PC-9 (cell line): ENCODE measurements at regions not wholly inside any gene's neighbourhood (a gene's known extent, or its start where the extent isn't known, plus 50 kb on each side); places are given as distances from the start of the nearest gene placed in this dataset.

Experiments
- BruUV-seq: library from RNA; stranded (reverse); fragments of 400-500 nt; replicated peaks from 2 replicates; lab custom pipeline; 2021; lab: Mats Ljungman, UMichigan
- CTCF ChIA-PET: fragments of 300-600 bp; sonication (Branson Sonifier 250); formaldehyde crosslinking; loops from one replicate; lab custom pipeline; 2022; ENCODE audit warnings: antibody characterized with exemption; lab: Charles Lee
- POLR2A ChIA-PET: fragments of 300-600 bp; sonication (Branson Sonifier 250); formaldehyde crosslinking; loops from one replicate; lab custom pipeline; 2022; ENCODE audit warnings: antibody characterized with exemption; ENCODE audit not compliant: unreplicated experiment; lab: Charles Lee
- DNase-seq, 2 experiments: peaks; one replicate each; pipeline versions ENCODE4 v3.0.0 to v3.0.0-alpha.2; 2015 to 2022; ENCODE audit warnings: mixed read lengths in 1 of 2
- H2AFZ ChIP-seq: fragments of 200-600 bp; sonication (generic); 2 replicates; pipeline ENCODE4 v1.8.1; 2017; ENCODE audit warnings: antibody characterized with exemption
- H3F3A ChIP-seq: fragments of 200-600 bp; sonication (generic); 2 replicates; pipeline ENCODE4 v1.8.1; 2017; ENCODE audit warnings: antibody characterized with exemption, mild to moderate bottlenecking, low read depth; ENCODE audit not compliant: insufficient read depth
- H3K27ac ChIP-seq: fragments of 200-600 bp; sonication (generic); 2 replicates; pipeline ENCODE4 v1.6.1; 2016; ENCODE audit warnings: mixed run types
- H3K27me3 ChIP-seq: fragments of 200-600 bp; sonication (generic); 2 replicates; pipeline ENCODE4 v1.6.1; 2016; ENCODE audit warnings: low read depth, mixed run types; ENCODE audit not compliant: insufficient read depth
- H3K36me3 ChIP-seq: fragments of 200-600 bp; sonication (generic); 2 replicates; pipeline ENCODE4 v1.6.1; 2016; ENCODE audit warnings: low read depth, mixed run types
- H3K4me1 ChIP-seq: fragments of 200-600 bp; sonication (generic); replicated peaks from 2 replicates; pipeline ENCODE4 v1.6.1; 2016; ENCODE audit warnings: mixed run types; ENCODE audit not compliant: insufficient read depth
- H3K4me2 ChIP-seq: fragments of 200-600 bp; sonication (generic); 2 replicates; pipeline ENCODE4 v1.6.1; 2017; ENCODE audit warnings: mixed run types
- H3K4me3 ChIP-seq: fragments of 200-600 bp; sonication (generic); 2 replicates; pipeline ENCODE4 v1.6.1; 2016; ENCODE audit warnings: mixed run types
- H3K79me2 ChIP-seq: fragments of 200-600 bp; sonication (generic); 2 replicates; pipeline ENCODE4 v1.6.1; 2017; ENCODE audit warnings: low read depth, mixed run types
- H3K9me2 ChIP-seq: fragments of 200-600 bp; sonication (generic); 2 replicates; pipeline ENCODE4 v1.8.1; 2017; ENCODE audit warnings: mild to moderate bottlenecking; ENCODE audit not compliant: insufficient read depth
- H3K9me3 ChIP-seq: fragments of 200-600 bp; sonication (generic); 2 replicates; pipeline ENCODE4 v1.8.1; 2016; ENCODE audit warnings: low read depth; ENCODE audit not compliant: insufficient read depth
- H4K20me1 ChIP-seq: fragments of 200-600 bp; sonication (generic); 2 replicates; pipeline ENCODE4 v1.8.1; 2017; ENCODE audit not compliant: insufficient read depth
- EZH2 ChIP-seq: fragments of 200-600 bp; sonication (generic); IDR thresholded peaks from 2 replicates; pipeline ENCODE4 v1.8.0; 2017; ENCODE audit warnings: antibody characterized with exemption, low read depth
- intact Hi-C: fragments of 100-400 bp; cut with micrococcal nuclease; formaldehyde crosslinking; loops from one replicate; pipeline ENCODE4 v1.10.0; 2022; ENCODE audit not compliant: unreplicated experiment
- TF ChIP-seq, protein P1 (sequence below): fragments of 200-600 bp; sonication (generic); conservative IDR thresholded peaks from 2 replicates; pipeline ENCODE4 v1.6.1; 2017; ENCODE audit warnings: mixed run types, antibody characterized with exemption, mild to moderate bottlenecking, moderate library complexity

DNA sequence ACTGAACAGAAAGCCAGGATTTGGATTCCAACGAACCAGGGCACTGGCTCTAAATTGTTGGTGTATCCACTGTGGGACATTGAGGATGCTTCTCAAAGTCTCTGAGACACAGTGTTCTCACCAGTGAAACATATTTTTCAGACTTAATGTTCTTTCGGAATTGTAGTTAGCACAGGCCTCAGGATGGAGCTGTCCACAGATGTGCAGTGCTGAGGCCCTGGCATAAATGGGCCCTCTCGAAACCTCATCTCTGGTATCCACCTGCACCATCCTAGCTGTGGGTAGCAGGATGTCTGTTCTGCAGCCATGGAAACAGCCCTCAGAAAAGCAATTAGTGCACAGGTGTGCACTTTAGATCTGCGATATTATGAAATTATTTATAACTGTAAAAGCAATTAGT is 656.8 kb downstream of the TBC1D22A start:
- Histone ChIP-seq H4K20me1 (no peaks in the 10 kb centered on the region), H3K4me1 (no peaks in the 10 kb centered on the region), H3K27me3 (peaks cover 76% of the 10 kb centered on the region), H3K36me3 (no peaks in the 10 kb centered on the region), H3K9me3 (no peaks in the 10 kb centered on the region; the same call in 1 of the 2 replicates), H3K4me2 (no peak overlapping the region), H2AFZ (no peak overlapping the region), H3F3A (no peaks in the 10 kb centered on the region), H3K27ac (no peak overlapping the region), H3K79me2 (no peaks in the 10 kb centered on the region), H3K9me2 (no peaks in the 10 kb centered on the region), H3K4me3 (no peak overlapping the region)
- ChIA-PET CTCF (no interaction called here), POLR2A (no interaction called here)
- intact Hi-C loops: no loop called here
- no TSS peak for BruUV-seq
- no peak for DNase-seq
- TF ChIP-seq, protein P1, sequence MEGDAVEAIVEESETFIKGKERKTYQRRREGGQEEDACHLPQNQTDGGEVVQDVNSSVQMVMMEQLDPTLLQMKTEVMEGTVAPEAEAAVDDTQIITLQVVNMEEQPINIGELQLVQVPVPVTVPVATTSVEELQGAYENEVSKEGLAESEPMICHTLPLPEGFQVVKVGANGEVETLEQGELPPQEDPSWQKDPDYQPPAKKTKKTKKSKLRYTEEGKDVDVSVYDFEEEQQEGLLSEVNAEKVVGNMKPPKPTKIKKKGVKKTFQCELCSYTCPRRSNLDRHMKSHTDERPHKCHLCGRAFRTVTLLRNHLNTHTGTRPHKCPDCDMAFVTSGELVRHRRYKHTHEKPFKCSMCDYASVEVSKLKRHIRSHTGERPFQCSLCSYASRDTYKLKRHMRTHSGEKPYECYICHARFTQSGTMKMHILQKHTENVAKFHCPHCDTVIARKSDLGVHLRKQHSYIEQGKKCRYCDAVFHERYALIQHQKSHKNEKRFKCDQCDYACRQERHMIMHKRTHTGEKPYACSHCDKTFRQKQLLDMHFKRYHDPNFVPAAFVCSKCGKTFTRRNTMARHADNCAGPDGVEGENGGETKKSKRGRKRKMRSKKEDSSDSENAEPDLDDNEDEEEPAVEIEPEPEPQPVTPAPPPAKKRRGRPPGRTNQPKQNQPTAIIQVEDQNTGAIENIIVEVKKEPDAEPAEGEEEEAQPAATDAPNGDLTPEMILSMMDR: no peak
- no peak for TF ChIP-seq EZH2

DNA sequence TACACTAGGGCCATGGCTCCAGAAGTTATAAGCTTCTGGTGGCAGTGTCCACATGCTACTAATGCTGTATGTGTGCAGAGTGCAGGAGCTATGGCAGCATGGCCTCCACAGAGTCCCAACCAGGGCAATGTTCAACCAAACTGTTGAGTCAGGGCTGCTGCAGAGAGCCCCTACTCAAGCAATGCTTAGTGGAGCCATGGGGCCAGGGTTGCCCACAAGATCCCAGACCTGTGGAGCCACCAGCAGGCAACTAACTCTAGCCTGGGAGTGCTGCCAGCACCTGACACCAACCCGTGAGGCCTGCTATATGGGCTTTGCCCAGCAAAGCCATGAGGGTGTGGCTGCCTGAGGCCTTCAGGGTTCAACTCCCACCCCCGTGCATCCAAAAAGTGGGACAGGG is 655.2 kb downstream of the TBC1D22A start:
- ChIA-PET CTCF (no interaction called here), POLR2A (no interaction called here)
- no TSS peak for BruUV-seq
- Histone ChIP-seq H3K27me3 (peaks cover 76% of the 10 kb centered on the region), H3K79me2 (no peaks in the 10 kb centered on the region), H3K4me3 (no peak overlapping the region), H3K4me2 (no peak overlapping the region), H3K4me1 (no peaks in the 10 kb centered on the region), H3K27ac (no peak overlapping the region), H3F3A (no peaks in the 10 kb centered on the region), H2AFZ (no peak overlapping the region), H3K9me2 (no peaks in the 10 kb centered on the region), H4K20me1 (no peaks in the 10 kb centered on the region), H3K36me3 (no peaks in the 10 kb centered on the region), H3K9me3 (no peaks in the 10 kb centered on the region; the same call in 1 of the 2 replicates)
- intact Hi-C loops: no loop called here
- TF ChIP-seq, protein P1: no peak
- no peak for TF ChIP-seq EZH2
- no peak for DNase-seq

DNA sequence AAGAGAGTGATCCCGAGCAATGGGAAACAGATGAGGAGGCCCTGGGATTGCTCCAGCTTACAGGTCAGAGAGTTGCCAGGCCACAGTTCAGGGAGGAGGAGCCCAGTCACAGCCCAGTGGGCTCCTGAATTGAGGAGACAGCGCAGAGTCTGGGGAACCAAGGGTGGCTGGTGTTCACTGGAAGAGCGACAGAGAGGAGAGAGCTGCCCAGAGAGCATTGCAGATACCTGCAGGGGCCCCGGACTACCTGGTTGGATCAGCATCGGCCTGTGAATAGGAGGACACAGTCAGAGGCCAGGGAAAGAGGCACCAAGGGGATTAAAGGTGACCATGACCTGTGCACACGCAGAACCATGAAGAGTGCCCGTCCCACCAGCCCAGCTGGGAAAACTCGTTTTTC is 648.6 kb downstream of the TBC1D22A start:
- no peak for TF ChIP-seq EZH2
- TF ChIP-seq, protein P1: no peak
- Histone ChIP-seq H2AFZ (no peak overlapping the region), H3F3A (no peaks in the 10 kb centered on the region), H3K27me3 (peaks cover 92% of the 10 kb centered on the region), H3K4me3 (no peak overlapping the region), H3K4me2 (no peak overlapping the region), H3K36me3 (no peaks in the 10 kb centered on the region), H3K9me2 (no peaks in the 10 kb centered on the region), H3K9me3 (no peaks in the 10 kb centered on the region; the same call in 1 of the 2 replicates), H3K27ac (no peak overlapping the region), H3K4me1 (no peaks in the 10 kb centered on the region), H4K20me1 (0 out of 2 replicates have a peak, but pooled peaks cover 6% of the 10 kb centered on the region), H3K79me2 (no peaks in the 10 kb centered on the region)
- no TSS peak for BruUV-seq
- ChIA-PET POLR2A (no interaction called here), CTCF (no interaction called here)
- DNase-seq: no peak
- intact Hi-C loops: no loop called here
